GM21717 (cell line): ENCODE measurements at regions not wholly inside any gene's neighbourhood (a gene's known extent, or its start where the extent isn't known, plus 50 kb on each side); places are given as distances from the start of the nearest gene placed in this dataset.

Experiments
- ATAC-seq: cut with Tn5 transposase; IDR thresholded peaks from one replicate; pipeline ENCODE4 v1.9.1; 2021; ENCODE audit warnings: mild to moderate bottlenecking, moderate library complexity; ENCODE audit not compliant: unreplicated experiment

- no peak for ATAC-seq
Measured at GRCh38 chr17:68749349-68750207, 148.4 kb upstream of the FAM20A start.

- ATAC-seq, result no peak
Measured at GRCh38 chr17:68748381-68748780, 147.2 kb upstream of the FAM20A start.

- no peak for ATAC-seq
Measured at GRCh38 chr17:68740555-68741447, 139.6 kb upstream of the FAM20A start.

- no peak for ATAC-seq
Measured at GRCh38 chr17:68737761-68738443, 136.7 kb upstream of the FAM20A start.

GRCh38 chr17:68734931-68735330 is 133.8 kb upstream of the FAM20A start:
- ATAC-seq, result no peak

- ATAC-seq, result no peak
Measured at GRCh38 chr17:68734187-68734900, 133.2 kb upstream of the FAM20A start.

GRCh38 chr17:68733241-68734176 is 132.3 kb upstream of the FAM20A start:
- no peak for ATAC-seq

- ATAC-seq, result no peak
Measured at GRCh38 chr17:68732301-68732749, 131.2 kb upstream of the FAM20A start.

- no peak for ATAC-seq
Measured at GRCh38 chr17:68731465-68731864, 130.3 kb upstream of the FAM20A start.

GRCh38 chr17:68719431-68719830 is 118.3 kb upstream of the FAM20A start:
- no peak for ATAC-seq

GRCh38 chr17:68718926-68719325 is 117.8 kb upstream of the FAM20A start:
- no peak for ATAC-seq

GRCh38 chr17:68718465-68718864 is 117.3 kb upstream of the FAM20A start:
- ATAC-seq, result no peak

- ATAC-seq, result no peak
Measured at GRCh38 chr17:68714676-68715075, 113.5 kb upstream of the FAM20A start.

GRCh38 chr17:68711858-68712257 is 110.7 kb upstream of the FAM20A start:
- no peak for ATAC-seq

GRCh38 chr17:68710976-68711375 is 109.8 kb upstream of the FAM20A start:
- no peak for ATAC-seq

- ATAC-seq, result no peak
Measured at GRCh38 chr17:68710035-68710780, 109.0 kb upstream of the FAM20A start.

- ATAC-seq, result no peak
Measured at GRCh38 chr17:68709461-68709860, 108.3 kb upstream of the FAM20A start.

- ATAC-seq, result no peak
Measured at GRCh38 chr17:68707031-68707430, 105.9 kb upstream of the FAM20A start.
